Right lobe of liver (tissue), 4 donors: ENCODE measurements at regions not wholly inside any gene's neighbourhood (a gene's known extent, or its start where the extent isn't known, plus 50 kb on each side); places are given as distances from the start of the nearest gene placed in this dataset.

Experiments used
- CTCF ChIP-seq, 4 donors: fragments of 200-600 bp in 3 of 4; fragments of 450-650 bp in 1 of 4; IDR thresholded peaks; one replicate each; pipeline versions ENCODE4 v1.5.1 to v1.8.0; 2016 to 2022; ENCODE audit warnings: antibody characterized with exemption in 4 of 4, mild to moderate bottlenecking in 2 of 4
- POLR2A ChIP-seq: fragments of 450-650 bp; IDR thresholded peaks from one replicate; pipeline ENCODE4 v1.6.1; 2017; ENCODE audit warnings: antibody characterized with exemption, mild to moderate bottlenecking
- donor health status: DM: no; HTN: no; CAD: no.
- donor health status: DM: no; HTN: no; CAD: no.
- donor health status: DM: no; HTN: yes; CAD: no.

- TF ChIP-seq CTCF (IDR thresholded peaks at IDR 0.05) = no peak
- no peak for TF ChIP-seq POLR2A
Measured at GRCh38 chr10:81679291-81679690, 195.7 kb upstream of the NRG3 start.
